GM23338 (cell line): ENCODE measurements at regions not wholly inside any gene's neighbourhood (a gene's known extent, or its start where the extent isn't known, plus 50 kb on each side); places are given as distances from the start of the nearest gene placed in this dataset.

Experiments
- CREB1 ChIP-seq: fragments of 250-450 bp; sonication (Bioruptor Pico); IDR thresholded peaks from 2 replicates; pipeline ENCODE4 v1.5.0; 2020; ENCODE audit warnings: low read depth, mild to moderate bottlenecking, moderate library complexity
- CTCF ChIP-seq, 2 experiments: fragments of 200-600 bp in 1 of 2; sonication (generic) in 1 of 2; conservative IDR thresholded peaks; 2 replicates each; pipeline versions ENCODE4 v1.5.1 to v1.6.1; 2016 to 2017; ENCODE audit warnings: antibody characterized with exemption in 2 of 2, low read depth in 2 of 2, mild to moderate bottlenecking in 2 of 2, moderate library complexity in 1 of 2
- EZH2 ChIP-seq: fragments of 200-600 bp; sonication (generic); IDR thresholded peaks from one replicate; pipeline ENCODE4 v1.8.0; 2017; ENCODE audit warnings: antibody characterized with exemption, mild to moderate bottlenecking, low read depth; ENCODE audit not compliant: unreplicated experiment
- JUNB ChIP-seq: IDR thresholded peaks from one replicate; pipeline ENCODE4 v1.6.1; 2016; ENCODE audit warnings: antibody characterized with exemption; ENCODE audit not compliant: unreplicated experiment
- NANOG ChIP-seq: IDR thresholded peaks from 2 replicates; pipeline ENCODE4 v1.6.1; 2016; ENCODE audit warnings: antibody characterized with exemption, borderline replicate concordance
- POLR2AphosphoS5 ChIP-seq: IDR thresholded peaks from 2 replicates; pipeline ENCODE4 v1.6.1; 2016; ENCODE audit warnings: antibody characterized with exemption, low read depth
- REST ChIP-seq: IDR thresholded peaks from one replicate; pipeline ENCODE4 v1.6.1; 2018; ENCODE audit warnings: antibody characterized with exemption; ENCODE audit not compliant: unreplicated experiment
- ZNF114 ChIP-seq: fragments of 250-450 bp; sonication (Bioruptor Pico); IDR thresholded peaks from 2 replicates; pipeline ENCODE4 v1.5.0; 2020; ENCODE audit warnings: mild to moderate bottlenecking, moderate library complexity
- ZNF331 ChIP-seq: fragments of 250-450 bp; sonication (Bioruptor Pico); IDR thresholded peaks from 2 replicates; pipeline ENCODE4 v1.5.0; 2020; ENCODE audit warnings: low read depth, mild to moderate bottlenecking, moderate library complexity

GRCh38 chr2:228878138-228878537 lies 392.9 kb downstream of the PID1 start:
- TF ChIP-seq CTCF (conservative IDR thresholded peaks at IDR 0.05; ENCODE audit: low read depth in 2 of 2) (no peak), POLR2AphosphoS5 (no peak), JUNB (no peak), REST (no peak), EZH2 (no peak), ZNF331 (CRISPR knock-in tag) (no peak), NANOG (no peak), ZNF114 (no peak), CREB1 (no peak)
